Medulla oblongata (tissue), 1 donor: ENCODE measurements at regions not wholly inside any gene's neighbourhood (a gene's known extent, or its start where the extent isn't known, plus 50 kb on each side); places are given as distances from the start of the nearest gene placed in this dataset.
"Not testable (repeated sequence)": the region's sequence is repeated elsewhere in the genome, so short reads cannot be mapped to it uniquely, and the experiment has no call there.

ENCODE experiments used
- DNase-seq: peaks from one replicate; pipeline ENCODE4 v3.0.0-alpha.2; 2015; ENCODE audit errors: extremely low spot score

GRCh38 chr2:175872721-175873120 lies 129.3 kb downstream of the LNPK start:
- no peak for DNase-seq

- no peak for DNase-seq
These were observed 130.1 kb downstream of the LNPK start for GRCh38 chr2:175872005-175872348.

- no peak for DNase-seq
These were observed 130.6 kb downstream of the LNPK start for GRCh38 chr2:175871331-175872004.

- no peak for DNase-seq
These were observed 136.4 kb downstream of the LNPK start for GRCh38 chr2:175865716-175866115.

GRCh38 chr2:175864137-175864850 lies 137.8 kb downstream of the LNPK start:
- DNase-seq = no peak

GRCh38 chr2:175861958-175862357 lies 140.1 kb downstream of the LNPK start:
- peak; percentile 47 for DNase-seq

GRCh38 chr2:175855794-175856453 lies 146.1 kb downstream of the LNPK start:
- peak; percentile 69 for DNase-seq

GRCh38 chr2:175855236-175855635 lies 146.8 kb downstream of the LNPK start:
- no peak for DNase-seq

GRCh38 chr2:175854665-175855064 lies 147.4 kb downstream of the LNPK start:
- no peak for DNase-seq

GRCh38 chr2:175854129-175854528 lies 147.9 kb downstream of the LNPK start:
- DNase-seq = no peak

GRCh38 chr2:175853616-175853890 lies 148.5 kb downstream of the LNPK start:
- DNase-seq = no peak

- DNase-seq = no peak
These were observed 149.0 kb downstream of the LNPK start for GRCh38 chr2:175852879-175853615.

GRCh38 chr2:175847128-175847527 lies 154.9 kb downstream of the LNPK start:
- no peak for DNase-seq

GRCh38 chr2:175844169-175844568 lies 157.9 kb downstream of the LNPK start:
- DNase-seq = no peak

GRCh38 chr2:175843625-175844024 lies 158.4 kb downstream of the LNPK start:
- no peak for DNase-seq

- no peak for DNase-seq
These were observed 159.1 kb downstream of the LNPK start for GRCh38 chr2:175842996-175843395.

GRCh38 chr2:175840765-175841164 lies 161.3 kb downstream of the LNPK start:
- DNase-seq = not testable (repeated sequence)

- no peak for DNase-seq
These were observed 161.8 kb downstream of the LNPK start for GRCh38 chr2:175840256-175840655.

- DNase-seq = no peak
These were observed 163.1 kb downstream of the LNPK start for GRCh38 chr2:175838979-175839378.

- no peak for DNase-seq
These were observed 165.0 kb downstream of the LNPK start for GRCh38 chr2:175837046-175837445.

GRCh38 chr2:175836361-175836760 lies 165.7 kb downstream of the LNPK start:
- DNase-seq = no peak

- no peak for DNase-seq
These were observed 167.6 kb downstream of the LNPK start for GRCh38 chr2:175834477-175834876.

- no peak for DNase-seq
These were observed 169.2 kb downstream of the LNPK start for GRCh38 chr2:175832866-175833265.
